ENCODE measurements at regions not wholly inside any gene's neighbourhood (a gene's known extent, or its start where the extent isn't known, plus 50 kb on each side); places are given as distances from the start of the nearest gene placed in this dataset.

- no peak for TF ChIP-seq EZH2 (IDR thresholded peaks at IDR 0.05; ENCODE audit: borderline replicate concordance, low read depth, low read length, poor library complexity, severe bottlenecking)
- TF ChIP-seq, protein P1, sequence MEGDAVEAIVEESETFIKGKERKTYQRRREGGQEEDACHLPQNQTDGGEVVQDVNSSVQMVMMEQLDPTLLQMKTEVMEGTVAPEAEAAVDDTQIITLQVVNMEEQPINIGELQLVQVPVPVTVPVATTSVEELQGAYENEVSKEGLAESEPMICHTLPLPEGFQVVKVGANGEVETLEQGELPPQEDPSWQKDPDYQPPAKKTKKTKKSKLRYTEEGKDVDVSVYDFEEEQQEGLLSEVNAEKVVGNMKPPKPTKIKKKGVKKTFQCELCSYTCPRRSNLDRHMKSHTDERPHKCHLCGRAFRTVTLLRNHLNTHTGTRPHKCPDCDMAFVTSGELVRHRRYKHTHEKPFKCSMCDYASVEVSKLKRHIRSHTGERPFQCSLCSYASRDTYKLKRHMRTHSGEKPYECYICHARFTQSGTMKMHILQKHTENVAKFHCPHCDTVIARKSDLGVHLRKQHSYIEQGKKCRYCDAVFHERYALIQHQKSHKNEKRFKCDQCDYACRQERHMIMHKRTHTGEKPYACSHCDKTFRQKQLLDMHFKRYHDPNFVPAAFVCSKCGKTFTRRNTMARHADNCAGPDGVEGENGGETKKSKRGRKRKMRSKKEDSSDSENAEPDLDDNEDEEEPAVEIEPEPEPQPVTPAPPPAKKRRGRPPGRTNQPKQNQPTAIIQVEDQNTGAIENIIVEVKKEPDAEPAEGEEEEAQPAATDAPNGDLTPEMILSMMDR (conservative IDR thresholded peaks at IDR 0.05; ENCODE audit: low read depth, low read length) = no peak
Observed at GRCh38 chr11:32305460-32305859, 129.9 kb downstream of the WT1 start.
